Neural progenitor cell (in vitro differentiated cells): ENCODE measurements at regions not wholly inside any gene's neighbourhood (a gene's known extent, or its start where the extent isn't known, plus 50 kb on each side); places are given as distances from the start of the nearest gene placed in this dataset.

Source experiments
- DNase-seq: peaks from one replicate; pipeline ENCODE4 v3.0.0-alpha.2; 2016; ENCODE audit warnings: low spot score
- H2AFZ ChIP-seq: fragments of 200-600 bp; sonication (generic); replicated peaks from 2 replicates; pipeline ENCODE4 v1.6.1; 2016; ENCODE audit warnings: antibody characterized with exemption
- H3F3A ChIP-seq: fragments of 200-600 bp; sonication (generic); 2 replicates; pipeline ENCODE4 v1.6.1; 2016; ENCODE audit warnings: antibody characterized with exemption, low read depth
- H3K27ac ChIP-seq: fragments of 200-600 bp; sonication (generic); 2 replicates; pipeline ENCODE4 v1.5.1; 2016; ENCODE audit warnings: mild to moderate bottlenecking
- H3K27me3 ChIP-seq: fragments of 200-600 bp; sonication (generic); 2 replicates; pipeline ENCODE4 v1.6.1; 2016; ENCODE audit warnings: mild to moderate bottlenecking, moderate library complexity
- H3K36me3 ChIP-seq: fragments of 200-600 bp; sonication (generic); 2 replicates; pipeline ENCODE4 v1.5.1; 2016
- H3K4me1 ChIP-seq: fragments of 200-600 bp; sonication (generic); 2 replicates; pipeline ENCODE4 v1.6.1; 2016; ENCODE audit warnings: mixed run types
- H3K4me2 ChIP-seq: fragments of 200-600 bp; sonication (generic); 2 replicates; pipeline ENCODE4 v1.6.1; 2016
- H3K4me3 ChIP-seq: fragments of 200-600 bp; sonication (generic); 2 replicates; pipeline ENCODE4 v1.5.1; 2016
- H3K79me2 ChIP-seq: fragments of 200-600 bp; sonication (generic); 2 replicates; pipeline ENCODE4 v1.6.1; 2016; ENCODE audit warnings: low read depth
- H3K9ac ChIP-seq: fragments of 200-600 bp; sonication (generic); 2 replicates; pipeline ENCODE4 v1.6.1; 2016
- H3K9me3 ChIP-seq: fragments of 200-600 bp; sonication (generic); 2 replicates; pipeline ENCODE4 v1.5.1; 2016; ENCODE audit warnings: low read depth
- H4K20me1 ChIP-seq: fragments of 200-600 bp; sonication (generic); 2 replicates; pipeline ENCODE4 v1.6.1; 2016; ENCODE audit warnings: low read depth
- H3K27ac Mint-ChIP-seq: 3 replicates; pipeline ENCODE4 v1.8.0; 2021; ENCODE audit warnings: mixed read lengths
- H3K27me3 Mint-ChIP-seq: 2 replicates; pipeline ENCODE4 v1.8.0; 2022; ENCODE audit warnings: low read depth, mild to moderate bottlenecking, inconsistent platforms, moderate library complexity, mixed read lengths; ENCODE audit not compliant: insufficient read depth
- H3K36me3 Mint-ChIP-seq: 3 replicates; pipeline ENCODE4 v1.8.0; 2021; ENCODE audit warnings: mixed read lengths
- H3K4me1 Mint-ChIP-seq: 3 replicates; pipeline ENCODE4 v1.8.0; 2021; ENCODE audit warnings: mixed read lengths
- H3K4me3 Mint-ChIP-seq: 3 replicates; pipeline ENCODE4 v1.8.0; 2021; ENCODE audit warnings: mild to moderate bottlenecking, moderate library complexity, mixed read lengths
- H3K9me3 Mint-ChIP-seq: 3 replicates; pipeline ENCODE4 v1.8.0; 2020; ENCODE audit warnings: mixed read lengths
- EZH2 ChIP-seq: fragments of 200-600 bp; sonication (generic); IDR thresholded peaks from 2 replicates; pipeline ENCODE4 v1.6.1; 2017; ENCODE audit warnings: antibody characterized with exemption, mild to moderate bottlenecking, moderate library complexity
- EZH2phosphoT487 ChIP-seq: fragments of 200-600 bp; sonication (generic); IDR thresholded peaks from 2 replicates; pipeline ENCODE4 v1.6.1; 2017; ENCODE audit warnings: antibody characterized with exemption
- TF ChIP-seq, protein P1 (sequence below): fragments of 200-600 bp; sonication (generic); IDR thresholded peaks from 2 replicates; pipeline ENCODE4 v1.5.1; 2017; ENCODE audit warnings: antibody characterized with exemption, mild to moderate bottlenecking

DNA sequence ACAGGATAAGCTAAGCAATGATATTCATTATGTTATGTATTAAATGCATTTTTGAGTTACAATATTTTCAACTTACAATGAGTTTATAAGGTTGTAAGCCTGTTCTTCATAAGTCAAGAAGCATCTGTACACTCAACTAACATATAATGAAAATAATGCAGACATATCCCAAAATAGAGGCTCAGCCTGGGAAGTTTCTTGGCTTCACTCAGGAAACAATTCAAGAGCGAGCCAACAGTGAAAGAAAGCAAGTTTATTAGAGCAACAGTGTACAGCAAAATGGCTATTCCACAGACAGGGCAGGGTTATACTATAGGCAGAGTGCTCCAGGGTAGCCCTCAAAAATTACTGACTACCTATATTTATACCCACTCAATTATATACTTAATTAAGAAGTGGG lies 1581.8 kb downstream of the HACE1 start:
- no peaks in the 10 kb centered on the region for H3K27me3 ChIP-seq
- H3F3A ChIP-seq: no peaks in the 10 kb centered on the region
- no peak overlapping the region for H3K4me3 ChIP-seq
- no peaks in the 10 kb centered on the region for H3K4me1 ChIP-seq
- no peaks in the 10 kb centered on the region for H3K79me2 ChIP-seq
- H3K36me3 ChIP-seq: peaks cover 4% of the 10 kb centered on the region
- Mint-ChIP-seq H3K27me3 (no peaks in the 10 kb centered on the region), H3K27ac (no peak overlapping the region), H3K9me3 (peaks cover 24% of the 10 kb centered on the region), H3K4me1 (no peaks in the 10 kb centered on the region), H3K4me3 (no peak overlapping the region), H3K36me3 (no peaks in the 10 kb centered on the region)
- H4K20me1 ChIP-seq: no peaks in the 10 kb centered on the region
- no peak overlapping the region for H3K27ac ChIP-seq
- H3K4me2 ChIP-seq: no peak overlapping the region
- TF ChIP-seq EZH2 (no peak), EZH2phosphoT487 (no peak)
- TF ChIP-seq, protein P1, sequence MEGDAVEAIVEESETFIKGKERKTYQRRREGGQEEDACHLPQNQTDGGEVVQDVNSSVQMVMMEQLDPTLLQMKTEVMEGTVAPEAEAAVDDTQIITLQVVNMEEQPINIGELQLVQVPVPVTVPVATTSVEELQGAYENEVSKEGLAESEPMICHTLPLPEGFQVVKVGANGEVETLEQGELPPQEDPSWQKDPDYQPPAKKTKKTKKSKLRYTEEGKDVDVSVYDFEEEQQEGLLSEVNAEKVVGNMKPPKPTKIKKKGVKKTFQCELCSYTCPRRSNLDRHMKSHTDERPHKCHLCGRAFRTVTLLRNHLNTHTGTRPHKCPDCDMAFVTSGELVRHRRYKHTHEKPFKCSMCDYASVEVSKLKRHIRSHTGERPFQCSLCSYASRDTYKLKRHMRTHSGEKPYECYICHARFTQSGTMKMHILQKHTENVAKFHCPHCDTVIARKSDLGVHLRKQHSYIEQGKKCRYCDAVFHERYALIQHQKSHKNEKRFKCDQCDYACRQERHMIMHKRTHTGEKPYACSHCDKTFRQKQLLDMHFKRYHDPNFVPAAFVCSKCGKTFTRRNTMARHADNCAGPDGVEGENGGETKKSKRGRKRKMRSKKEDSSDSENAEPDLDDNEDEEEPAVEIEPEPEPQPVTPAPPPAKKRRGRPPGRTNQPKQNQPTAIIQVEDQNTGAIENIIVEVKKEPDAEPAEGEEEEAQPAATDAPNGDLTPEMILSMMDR: no peak
- no peak overlapping the region for H2AFZ ChIP-seq
- H3K9me3 ChIP-seq: peaks cover 6% of the 10 kb centered on the region
- DNase-seq: no peak
- H3K9ac ChIP-seq: no peak overlapping the region

DNA sequence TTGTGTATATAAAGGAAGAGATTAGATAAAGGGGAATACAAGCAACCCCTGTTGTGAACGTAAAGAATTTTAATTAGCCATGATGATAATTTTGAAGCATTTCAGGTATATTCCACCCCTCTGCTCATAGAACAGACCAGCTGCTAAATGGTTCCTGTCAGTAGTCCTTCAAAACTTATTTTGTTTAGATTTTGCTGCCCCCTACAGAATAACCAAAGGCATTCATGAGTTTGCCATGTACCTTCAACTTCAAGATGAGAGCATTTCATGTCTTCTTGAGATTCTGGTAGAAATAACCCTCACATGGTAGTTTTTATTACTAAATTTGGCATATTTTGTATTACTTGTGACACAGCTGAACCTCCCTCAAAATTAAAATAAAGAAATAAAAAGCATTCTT lies 1586.7 kb downstream of the HACE1 start:
- Mint-ChIP-seq H3K36me3 (no peaks in the 10 kb centered on the region), H3K9me3 (no peaks in the 10 kb centered on the region), H3K4me1 (no peaks in the 10 kb centered on the region), H3K4me3 (no peak overlapping the region), H3K27ac (no peak overlapping the region), H3K27me3 (no peaks in the 10 kb centered on the region)
- Histone ChIP-seq H4K20me1 (no peaks in the 10 kb centered on the region), H3K27ac (no peak overlapping the region), H3K9ac (no peak overlapping the region), H3K27me3 (no peaks in the 10 kb centered on the region), H3K36me3 (no peaks in the 10 kb centered on the region), H3F3A (no peaks in the 10 kb centered on the region), H3K4me2 (no peak overlapping the region), H2AFZ (no peak overlapping the region), H3K4me1 (no peaks in the 10 kb centered on the region), H3K79me2 (no peaks in the 10 kb centered on the region), H3K4me3 (no peak overlapping the region), H3K9me3 (no peaks in the 10 kb centered on the region)
- TF ChIP-seq, protein P1: peak; percentile 66
- TF ChIP-seq EZH2: no peak
- DNase-seq: peak; percentile 51

DNA sequence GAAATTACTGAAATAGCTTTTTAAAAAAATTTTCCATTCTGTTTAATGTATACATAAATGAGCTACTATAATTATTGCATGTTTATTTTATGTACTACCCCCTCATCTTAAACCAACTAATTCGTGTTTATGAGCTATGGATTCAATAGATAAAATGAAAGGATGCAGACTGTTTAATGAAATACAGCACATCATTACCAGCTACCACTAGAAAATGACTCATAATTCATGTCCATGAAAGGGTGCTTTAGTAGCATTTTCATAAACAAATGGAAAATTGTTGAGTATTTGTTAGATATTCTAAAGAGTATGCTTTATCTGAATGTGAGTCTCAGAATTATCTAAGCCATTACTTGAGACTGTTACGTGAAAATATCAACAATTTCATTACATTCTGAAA lies 1590.1 kb downstream of the HACE1 start:
- Mint-ChIP-seq H3K36me3 (no peaks in the 10 kb centered on the region), H3K4me3 (no peak overlapping the region), H3K27me3 (no peaks in the 10 kb centered on the region), H3K4me1 (no peaks in the 10 kb centered on the region), H3K27ac (no peak overlapping the region), H3K9me3 (no peaks in the 10 kb centered on the region)
- Histone ChIP-seq H3K9ac (no peak overlapping the region), H3K27ac (no peak overlapping the region), H3F3A (no peaks in the 10 kb centered on the region), H4K20me1 (no peaks in the 10 kb centered on the region), H3K9me3 (no peaks in the 10 kb centered on the region), H3K27me3 (no peaks in the 10 kb centered on the region), H3K79me2 (no peaks in the 10 kb centered on the region), H3K4me1 (no peaks in the 10 kb centered on the region), H3K36me3 (no peaks in the 10 kb centered on the region), H3K4me3 (no peak overlapping the region), H2AFZ (no peak overlapping the region), H3K4me2 (no peak overlapping the region)
- no peak for TF ChIP-seq EZH2phosphoT487
- TF ChIP-seq, protein P1: no peak
- no peak for TF ChIP-seq EZH2
- no peak for DNase-seq

DNA sequence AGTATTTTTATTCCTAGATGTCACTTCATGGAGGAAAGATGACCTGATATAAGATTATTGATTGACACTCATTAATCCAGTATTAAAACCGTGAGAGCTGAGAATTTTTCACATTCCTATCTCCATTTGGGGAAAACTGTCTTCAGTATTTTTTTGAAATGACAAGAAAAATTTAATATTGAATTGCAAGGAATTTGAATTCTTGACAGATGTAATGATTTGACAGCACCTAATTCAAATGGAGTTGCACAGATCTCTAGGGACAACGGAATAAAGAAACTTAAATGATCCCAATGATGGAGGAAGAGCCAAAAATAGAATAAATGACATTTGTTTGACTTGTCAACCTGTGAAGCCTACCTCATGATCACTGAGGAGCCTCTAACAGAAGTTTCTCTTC lies 1591.4 kb downstream of the HACE1 start:
- H3K27me3 ChIP-seq: no peaks in the 10 kb centered on the region
- no peak overlapping the region for H2AFZ ChIP-seq
- Mint-ChIP-seq H3K4me3 (no peak overlapping the region), H3K4me1 (no peaks in the 10 kb centered on the region), H3K9me3 (peaks cover 2% of the 10 kb centered on the region), H3K36me3 (no peaks in the 10 kb centered on the region), H3K27ac (no peak overlapping the region), H3K27me3 (no peaks in the 10 kb centered on the region)
- H3K4me1 ChIP-seq: no peaks in the 10 kb centered on the region
- H3K79me2 ChIP-seq: no peaks in the 10 kb centered on the region
- no peak overlapping the region for H3K4me2 ChIP-seq
- no peak for DNase-seq
- H3K36me3 ChIP-seq: no peaks in the 10 kb centered on the region
- no peak for TF ChIP-seq EZH2phosphoT487
- no peaks in the 10 kb centered on the region for H3F3A ChIP-seq
- H4K20me1 ChIP-seq: no peaks in the 10 kb centered on the region
- no peaks in the 10 kb centered on the region for H3K9me3 ChIP-seq
- H3K4me3 ChIP-seq: no peak overlapping the region
- H3K27ac ChIP-seq: no peak overlapping the region
- H3K9ac ChIP-seq: no peak overlapping the region
